AG04449 (cell line): ENCODE measurements at regions not wholly inside any gene's neighbourhood (a gene's known extent, or its start where the extent isn't known, plus 50 kb on each side); places are given as distances from the start of the nearest gene placed in this dataset.

Experiments used
- CTCF ChIA-PET: fragments of 350-600 bp; formaldehyde crosslinking; extraction: SDS; loops from one replicate; lab custom pipeline; 2021; ENCODE audit warnings: antibody characterized with exemption; lab: Yijun Ruan, JAX
- POLR2A ChIA-PET: fragments of 400-600, 350-600 bp; formaldehyde crosslinking; extraction: SDS; loops from one replicate; lab custom pipeline; 2020; ENCODE audit warnings: antibody characterized with exemption, inconsistent platforms; lab: Yijun Ruan, JAX
- DNase-seq: peaks from one replicate; pipeline ENCODE4 v3.0.0-alpha.2; 2010; ENCODE audit warnings: low read depth, low spot score
- H3K4me3 ChIP-seq: 2 replicates; pipeline ENCODE4 v1.5.1; 2011; ENCODE audit warnings: low read depth, mild to moderate bottlenecking, control low read depth, low read length
- TF ChIP-seq, protein P1 (sequence below): IDR thresholded peaks from one replicate; pipeline ENCODE4 v1.5.1; 2011; ENCODE audit warnings: mild to moderate bottlenecking, moderate library complexity, low read length, control low read depth, inconsistent platforms; ENCODE audit not compliant: insufficient read depth; ENCODE audit errors: missing control alignments

DNA sequence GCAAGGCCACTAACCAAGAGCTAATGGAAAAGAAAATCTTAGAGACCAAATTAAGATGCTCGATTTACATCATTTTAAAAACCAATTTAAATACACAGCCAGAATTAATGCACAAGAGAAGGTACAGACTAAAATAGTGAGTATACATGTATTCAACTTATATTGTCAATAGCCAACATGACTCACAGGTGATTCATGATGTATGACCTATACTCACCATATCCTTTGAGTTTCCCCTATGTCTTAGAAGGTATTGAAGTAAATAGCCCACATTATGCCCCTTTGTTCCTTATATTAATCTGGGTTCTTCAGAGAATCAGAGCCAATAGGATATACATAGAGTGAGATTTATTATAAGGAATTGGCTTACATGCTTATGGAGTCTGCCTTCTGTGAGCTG is 97.5 kb upstream of the ANO3 start:
- ChIA-PET CTCF (interaction anchor here (1.4 kb wide), 1 partner anchor 41 kb away, joined by 4 read pairs; no protein-coding TSS in a partner anchor), POLR2A (no interaction called here)
- H3K4me3 ChIP-seq: no peak overlapping the region
- no peak for DNase-seq
- TF ChIP-seq, protein P1, sequence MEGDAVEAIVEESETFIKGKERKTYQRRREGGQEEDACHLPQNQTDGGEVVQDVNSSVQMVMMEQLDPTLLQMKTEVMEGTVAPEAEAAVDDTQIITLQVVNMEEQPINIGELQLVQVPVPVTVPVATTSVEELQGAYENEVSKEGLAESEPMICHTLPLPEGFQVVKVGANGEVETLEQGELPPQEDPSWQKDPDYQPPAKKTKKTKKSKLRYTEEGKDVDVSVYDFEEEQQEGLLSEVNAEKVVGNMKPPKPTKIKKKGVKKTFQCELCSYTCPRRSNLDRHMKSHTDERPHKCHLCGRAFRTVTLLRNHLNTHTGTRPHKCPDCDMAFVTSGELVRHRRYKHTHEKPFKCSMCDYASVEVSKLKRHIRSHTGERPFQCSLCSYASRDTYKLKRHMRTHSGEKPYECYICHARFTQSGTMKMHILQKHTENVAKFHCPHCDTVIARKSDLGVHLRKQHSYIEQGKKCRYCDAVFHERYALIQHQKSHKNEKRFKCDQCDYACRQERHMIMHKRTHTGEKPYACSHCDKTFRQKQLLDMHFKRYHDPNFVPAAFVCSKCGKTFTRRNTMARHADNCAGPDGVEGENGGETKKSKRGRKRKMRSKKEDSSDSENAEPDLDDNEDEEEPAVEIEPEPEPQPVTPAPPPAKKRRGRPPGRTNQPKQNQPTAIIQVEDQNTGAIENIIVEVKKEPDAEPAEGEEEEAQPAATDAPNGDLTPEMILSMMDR: no peak

DNA sequence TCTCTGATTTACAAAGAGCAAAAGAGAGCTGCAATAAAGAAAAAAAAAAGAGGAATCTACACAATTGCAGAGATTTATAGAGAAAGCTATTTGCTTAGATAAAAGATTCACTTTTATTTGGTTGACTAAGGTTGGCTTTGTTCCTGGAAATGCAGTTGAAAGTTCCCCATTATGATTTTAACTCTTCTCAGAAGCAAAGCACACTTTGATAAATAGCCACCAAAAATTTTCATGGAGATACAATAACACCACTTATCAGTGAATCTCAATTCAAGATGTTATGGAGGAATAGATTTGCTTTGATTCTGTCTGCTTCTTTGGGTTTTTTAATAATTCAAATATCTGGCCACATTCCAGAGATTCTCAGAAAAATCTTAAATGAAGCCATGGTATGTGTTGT is 88.5 kb upstream of the ANO3 start:
- DNase-seq: no peak
- POLR2A ChIA-PET: no interaction called here
- H3K4me3 ChIP-seq: no peak overlapping the region
- TF ChIP-seq, protein P1: no peak
- CTCF ChIA-PET: interaction anchor here (0.6 to 1.8 kb wide), 3 partner anchors 16 to 261 kb away, joined by 3 to 5 read pairs (median 4); no protein-coding TSS in a partner anchor

DNA sequence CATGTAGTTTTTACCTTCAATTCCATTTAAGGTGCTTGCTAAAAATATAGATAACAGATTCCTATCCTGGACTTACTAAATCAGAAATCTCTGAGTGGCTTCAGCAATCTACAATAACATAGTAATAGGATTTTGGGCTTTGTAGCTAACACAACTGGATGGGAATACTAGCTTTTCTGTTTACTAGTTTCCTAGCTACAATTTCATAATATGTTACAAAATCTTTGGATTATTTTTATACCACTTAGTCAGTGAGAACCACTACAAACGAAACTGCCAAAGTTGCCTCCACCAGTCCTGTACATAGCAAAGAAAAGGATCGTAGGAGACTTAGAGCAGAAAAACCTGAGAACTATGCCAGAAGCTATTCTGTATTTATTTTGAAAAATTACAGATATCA is 87.7 kb upstream of the ANO3 start:
- DNase-seq: no peak
- ChIA-PET POLR2A (no interaction called here), CTCF (interaction anchor here (1.3 to 1.8 kb wide), 2 partner anchors 17 to 262 kb away, joined by 3 to 5 read pairs; no protein-coding TSS in a partner anchor)
- TF ChIP-seq, protein P1: no peak
- no peak overlapping the region for H3K4me3 ChIP-seq

DNA sequence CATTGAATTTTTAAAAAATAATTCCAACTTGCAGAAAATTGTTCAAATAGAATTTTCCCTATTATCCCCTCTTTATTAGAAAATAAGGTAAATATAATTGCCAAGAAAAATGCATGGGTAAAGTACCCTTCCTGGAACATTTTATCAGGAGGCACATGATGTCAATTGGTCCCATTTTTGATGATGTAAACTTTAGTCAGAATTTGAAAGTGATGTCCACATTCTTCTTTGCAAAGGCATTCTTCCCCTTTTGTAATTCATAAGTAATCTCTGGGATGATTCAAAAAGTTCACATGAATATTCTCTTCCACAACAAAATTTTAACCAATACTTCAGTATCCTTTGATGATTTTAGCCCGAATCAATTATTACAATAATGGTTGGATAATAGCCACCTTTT is 86.9 kb upstream of the ANO3 start:
- ChIA-PET POLR2A (no interaction called here), CTCF (no interaction called here)
- H3K4me3 ChIP-seq: no peak overlapping the region
- TF ChIP-seq, protein P1: no peak
- DNase-seq: no peak

DNA sequence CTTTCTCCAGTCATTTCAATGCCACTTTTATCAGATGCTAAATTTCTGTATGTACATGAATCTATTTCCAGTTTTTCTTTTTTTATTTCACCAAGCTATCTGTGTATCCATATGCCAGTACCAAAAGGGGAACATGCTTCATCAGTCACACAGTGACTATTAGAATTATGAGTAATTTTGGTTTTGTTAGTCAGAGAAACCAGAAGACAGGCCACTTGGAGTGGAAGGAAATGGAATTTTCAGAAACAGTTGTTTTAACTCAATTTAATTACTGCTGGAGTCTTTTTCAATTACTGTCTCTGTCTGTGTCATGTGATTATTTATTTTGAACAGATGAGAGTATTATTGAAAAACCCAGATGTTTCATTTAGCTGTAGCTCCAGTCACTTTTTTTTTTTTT is 84.6 kb upstream of the ANO3 start:
- POLR2A ChIA-PET: interaction anchor here (0.6 kb wide), 1 partner anchor 16 kb away, joined by 3 read pairs; no protein-coding TSS in a partner anchor
- CTCF ChIA-PET: interaction anchor here (1.1 to 1.4 kb wide), 2 partner anchors 19 to 265 kb away, joined by 3 to 5 read pairs; no protein-coding TSS in a partner anchor
- H3K4me3 ChIP-seq: no peak overlapping the region
- TF ChIP-seq, protein P1: no peak
- no peak for DNase-seq

DNA sequence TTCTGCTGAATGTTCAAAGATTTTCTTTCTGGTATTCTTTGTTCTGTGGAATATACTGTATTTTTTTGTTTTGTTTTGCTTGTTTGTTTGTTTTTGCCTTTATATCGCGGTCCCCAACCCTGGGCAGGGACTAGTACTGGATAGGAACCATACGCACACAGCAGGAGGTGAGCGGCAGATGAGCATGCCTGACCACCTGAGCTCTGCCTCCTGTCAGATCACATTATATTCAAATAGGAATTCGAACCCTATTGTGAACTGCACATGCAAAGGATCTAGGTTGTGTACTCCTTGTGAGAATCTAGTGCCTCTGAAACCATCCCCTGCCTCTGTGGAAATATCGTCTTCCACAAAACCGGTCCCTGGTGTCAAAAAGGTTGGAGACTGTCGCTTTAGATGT is 83.3 kb upstream of the ANO3 start:
- ChIA-PET POLR2A (no interaction called here), CTCF (interaction anchor here (0.7 to 3.2 kb wide), 4 partner anchors 20 to 302 kb away, joined by 3 to 15 read pairs (median 4); no protein-coding TSS in a partner anchor)
- H3K4me3 ChIP-seq: no peak overlapping the region
- TF ChIP-seq, protein P1: no peak
- DNase-seq: no peak
